GM23338 (cell line): ENCODE measurements at regions not wholly inside any gene's neighbourhood (a gene's known extent, or its start where the extent isn't known, plus 50 kb on each side); places are given as distances from the start of the nearest gene placed in this dataset.

ENCODE experiments used
- ATAC-seq: fragments of 200-7000 bp; cut with Tn5 transposase; 3 replicates; pipeline ENCODE4 v1.9.1; 2020
- DNase-seq: peaks from one replicate; pipeline ENCODE4 v3.0.0-alpha.2; 2015; ENCODE audit warnings: low spot score
- H2AFZ ChIP-seq: fragments of 200-600 bp; sonication (generic); 2 replicates; pipeline ENCODE4 v1.8.0; 2016; ENCODE audit warnings: antibody characterized with exemption, mild to moderate bottlenecking, moderate library complexity
- H3F3A ChIP-seq: fragments of 200-600 bp; sonication (generic); replicated peaks from 2 replicates; pipeline ENCODE4 v1.8.0; 2017; ENCODE audit warnings: antibody characterized with exemption, mixed run types, low read depth
- H3K27ac ChIP-seq: fragments of 200-600 bp; sonication (generic); 2 replicates; pipeline ENCODE4 v1.6.1; 2016; ENCODE audit warnings: low read depth
- H3K27me3 ChIP-seq: fragments of 200-600 bp; sonication (generic); 2 replicates; pipeline ENCODE4 v1.8.0; 2016; ENCODE audit warnings: mild to moderate bottlenecking, mixed run types, moderate library complexity; ENCODE audit not compliant: insufficient read depth
- H3K36me3 ChIP-seq: fragments of 200-600 bp; sonication (generic); 2 replicates; pipeline ENCODE4 v1.8.0; 2016; ENCODE audit warnings: mild to moderate bottlenecking; ENCODE audit not compliant: insufficient read depth
- H3K4me1 ChIP-seq: fragments of 200-600 bp; sonication (generic); 2 replicates; pipeline ENCODE4 v1.8.0; 2016; ENCODE audit warnings: mild to moderate bottlenecking, moderate library complexity; ENCODE audit not compliant: insufficient read depth
- H3K4me2 ChIP-seq: fragments of 200-600 bp; sonication (generic); 2 replicates; pipeline ENCODE4 v1.7.1; 2017; ENCODE audit warnings: mixed run types
- H3K4me3 ChIP-seq: fragments of 200-600 bp; sonication (generic); 2 replicates; pipeline ENCODE4 v1.6.1; 2016; ENCODE audit warnings: mixed run types
- H3K79me2 ChIP-seq: fragments of 200-600 bp; sonication (generic); replicated peaks from 2 replicates; pipeline ENCODE4 v1.8.0; 2017; ENCODE audit warnings: mild to moderate bottlenecking; ENCODE audit not compliant: insufficient read depth
- H3K9me2 ChIP-seq: fragments of 200-600 bp; sonication (generic); 2 replicates; pipeline ENCODE4 v1.8.0; 2017; ENCODE audit not compliant: insufficient read depth
- H4K20me1 ChIP-seq: fragments of 200-600 bp; sonication (generic); replicated peaks from 2 replicates; pipeline ENCODE4 v1.8.0; 2017; ENCODE audit warnings: mild to moderate bottlenecking; ENCODE audit not compliant: insufficient read depth
- H3K27ac Mint-ChIP-seq: 2 replicates; pipeline ENCODE4 v1.8.0; 2020; ENCODE audit warnings: inconsistent platforms, mild to moderate bottlenecking, moderate library complexity, mixed read lengths
- H3K27me3 Mint-ChIP-seq: 3 replicates; pipeline ENCODE4 v1.8.0; 2022; ENCODE audit warnings: low read depth, mild to moderate bottlenecking, moderate library complexity, mixed read lengths, inconsistent platforms; ENCODE audit not compliant: insufficient read depth, poor library complexity
- H3K36me3 Mint-ChIP-seq: 3 replicates; pipeline ENCODE4 v1.8.0; 2021; ENCODE audit warnings: low read depth, mild to moderate bottlenecking, inconsistent platforms, moderate library complexity, mixed read lengths
- H3K4me1 Mint-ChIP-seq: 3 replicates; pipeline ENCODE4 v1.8.0; 2020; ENCODE audit warnings: mild to moderate bottlenecking, inconsistent platforms, mixed read lengths
- H3K4me3 Mint-ChIP-seq: 3 replicates; pipeline ENCODE4 v1.8.0; 2021; ENCODE audit warnings: moderate library complexity, mild to moderate bottlenecking, inconsistent platforms, mixed read lengths
- H3K9me3 Mint-ChIP-seq: 3 replicates; pipeline ENCODE4 v1.8.0; 2020; ENCODE audit warnings: moderate library complexity, mild to moderate bottlenecking, inconsistent platforms, mixed read lengths
- CREB1 ChIP-seq: fragments of 250-450 bp; sonication (Bioruptor Pico); IDR thresholded peaks from 2 replicates; pipeline ENCODE4 v1.5.0; 2020; ENCODE audit warnings: low read depth, mild to moderate bottlenecking, moderate library complexity
- CTCF ChIP-seq, 2 experiments: fragments of 200-600 bp in 1 of 2; sonication (generic) in 1 of 2; conservative IDR thresholded peaks; 2 replicates each; pipeline versions ENCODE4 v1.5.1 to v1.6.1; 2016 to 2017; ENCODE audit warnings: antibody characterized with exemption in 2 of 2, low read depth in 2 of 2, mild to moderate bottlenecking in 2 of 2, moderate library complexity in 1 of 2
- POLR2AphosphoS5 ChIP-seq: IDR thresholded peaks from 2 replicates; pipeline ENCODE4 v1.6.1; 2016; ENCODE audit warnings: antibody characterized with exemption, low read depth
- REST ChIP-seq: IDR thresholded peaks from one replicate; pipeline ENCODE4 v1.6.1; 2018; ENCODE audit warnings: antibody characterized with exemption; ENCODE audit not compliant: unreplicated experiment
- ZNF114 ChIP-seq: fragments of 250-450 bp; sonication (Bioruptor Pico); IDR thresholded peaks from 2 replicates; pipeline ENCODE4 v1.5.0; 2020; ENCODE audit warnings: mild to moderate bottlenecking, moderate library complexity
- ZNF331 ChIP-seq: fragments of 250-450 bp; sonication (Bioruptor Pico); IDR thresholded peaks from 2 replicates; pipeline ENCODE4 v1.5.0; 2020; ENCODE audit warnings: low read depth, mild to moderate bottlenecking, moderate library complexity
- ZNF462 ChIP-seq: fragments of 250-450 bp; sonication (Bioruptor Pico); IDR thresholded peaks from 2 replicates; pipeline ENCODE4 v1.5.0; 2020; ENCODE audit warnings: mild to moderate bottlenecking, moderate library complexity

- TF ChIP-seq CTCF (conservative IDR thresholded peaks at IDR 0.05; ENCODE audit: low read depth in 2 of 2) = no peak
- TF ChIP-seq CREB1 = no peak
Measured at GRCh38 chr2:192971981-192972380, 777.2 kb upstream of the TMEFF2 start (continued).

GRCh38 chr2:192969055-192969454, 774.3 kb upstream of the TMEFF2 start:
- H3K36me3 Mint-ChIP-seq = no peaks in the 10 kb centered on the region
- no peak overlapping the region for H3K27ac Mint-ChIP-seq
- H3K36me3 ChIP-seq = no peaks in the 10 kb centered on the region
- H3K9me2 ChIP-seq = no peaks in the 10 kb centered on the region
- no peaks in the 10 kb centered on the region for H4K20me1 ChIP-seq
- no peak for DNase-seq
- no peak for ATAC-seq
- H3K4me1 ChIP-seq = no peaks in the 10 kb centered on the region
- no peaks in the 10 kb centered on the region for H3F3A ChIP-seq
- H3K4me2 ChIP-seq = no peak overlapping the region
- no peaks in the 10 kb centered on the region for H3K27me3 ChIP-seq
- H3K27ac ChIP-seq = no peak overlapping the region
- no peak overlapping the region for H2AFZ ChIP-seq
- no peaks in the 10 kb centered on the region for H3K4me1 Mint-ChIP-seq
- no peak overlapping the region for H3K4me3 ChIP-seq
- TF ChIP-seq CREB1 = no peak
- no peak for TF ChIP-seq ZNF114 (CRISPR knock-in tag)
- no peak for TF ChIP-seq ZNF331 (CRISPR knock-in tag)
- no peak for TF ChIP-seq ZNF462 (CRISPR knock-in tag)
- TF ChIP-seq REST = no peak
- TF ChIP-seq POLR2AphosphoS5 = no peak
- no peaks in the 10 kb centered on the region for H3K9me3 Mint-ChIP-seq
- H3K27me3 Mint-ChIP-seq = no peaks in the 10 kb centered on the region
- no peaks in the 10 kb centered on the region for H3K79me2 ChIP-seq
- H3K4me3 Mint-ChIP-seq = no peak overlapping the region
